HG02970 (cell line): ENCODE measurements at regions not wholly inside any gene's neighbourhood (a gene's known extent, or its start where the extent isn't known, plus 50 kb on each side); places are given as distances from the start of the nearest gene placed in this dataset.
"Not testable (repeated sequence)": the region's sequence is repeated elsewhere in the genome, so short reads cannot be mapped to it uniquely, and the experiment has no call there.

Source experiments
- ATAC-seq: cut with Tn5 transposase; IDR thresholded peaks from one replicate; pipeline ENCODE4 v1.9.1; 2021; ENCODE audit warnings: mild to moderate bottlenecking, moderate library complexity, moderate number of reproducible peaks; ENCODE audit not compliant: unreplicated experiment, low FRiP score

- ATAC-seq, result no peak
Measured at GRCh38 chr2:224156436-224156835, 117.3 kb upstream of the SERPINE2 start.

DNA sequence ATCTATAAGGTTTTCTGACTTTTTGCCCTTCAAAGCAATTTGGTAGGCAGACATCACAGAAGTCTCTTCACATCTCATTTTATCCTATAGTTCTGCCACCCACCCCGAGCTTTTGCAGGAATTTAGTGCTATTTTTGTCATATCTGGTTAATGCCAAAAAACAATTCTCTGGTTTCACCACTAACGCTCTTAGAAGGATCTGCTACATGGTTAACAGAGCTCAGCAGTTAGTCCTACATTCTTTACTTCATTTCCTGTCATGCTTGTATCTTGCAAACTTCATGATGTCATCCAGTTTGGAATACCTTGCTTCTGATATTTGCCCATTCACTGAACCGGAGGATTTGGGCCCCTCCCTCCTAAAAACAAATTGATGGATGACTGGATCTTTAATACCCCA is 116.8 kb upstream of the SERPINE2 start:
- ATAC-seq, result no peak

GRCh38 chr2:224155371-224155770 is 116.3 kb upstream of the SERPINE2 start:
- no peak for ATAC-seq

DNA sequence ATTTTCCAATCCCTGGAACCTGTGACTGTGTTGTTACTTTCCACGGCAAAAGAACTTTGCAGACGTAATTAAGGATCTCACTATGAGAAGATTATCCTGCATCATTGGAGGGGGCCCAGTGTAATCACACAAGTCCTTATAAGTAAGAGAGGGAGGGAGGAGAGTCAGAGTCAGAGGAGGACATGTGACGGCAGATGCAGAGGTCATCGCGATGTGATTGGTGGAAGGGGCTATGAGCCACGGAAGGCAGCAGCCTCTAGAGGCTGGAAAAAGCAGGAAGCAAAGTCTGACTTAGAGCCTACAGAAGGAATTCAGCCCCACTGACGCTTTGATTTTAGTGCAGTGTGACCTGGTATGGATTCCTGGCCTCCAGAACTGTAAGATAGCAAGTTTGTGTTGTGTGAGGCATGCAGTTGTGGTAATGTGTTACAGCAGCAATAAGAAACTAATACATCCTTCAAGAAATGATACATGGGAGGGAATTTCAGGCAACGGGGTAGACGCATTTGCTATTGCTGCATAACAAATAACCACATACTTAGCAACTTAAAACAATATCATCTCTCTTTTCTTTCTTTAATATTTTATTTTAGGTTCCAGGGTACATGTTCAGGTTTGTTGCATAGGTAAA is 112.7 kb upstream of the SERPINE2 start:
- no peak for ATAC-seq

DNA sequence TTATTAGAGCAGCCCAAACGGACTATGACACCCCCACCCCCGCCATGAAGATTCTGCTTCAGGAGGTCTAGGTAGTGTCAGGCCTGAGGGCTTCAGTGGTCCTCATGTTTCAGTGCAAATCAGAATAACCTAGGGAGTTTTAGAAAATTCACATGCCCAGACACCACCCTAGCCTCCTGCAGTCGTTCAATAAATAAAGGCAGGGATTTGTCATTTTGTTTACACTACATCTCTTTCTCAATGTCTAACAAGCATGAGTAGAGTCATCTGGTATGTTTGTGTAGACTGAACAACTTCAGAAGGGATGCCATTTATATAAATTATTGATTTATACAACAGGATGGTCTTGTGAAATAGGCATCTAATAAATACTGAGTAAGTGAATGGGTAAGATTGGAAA is 112.1 kb upstream of the SERPINE2 start:
- no peak for ATAC-seq

DNA sequence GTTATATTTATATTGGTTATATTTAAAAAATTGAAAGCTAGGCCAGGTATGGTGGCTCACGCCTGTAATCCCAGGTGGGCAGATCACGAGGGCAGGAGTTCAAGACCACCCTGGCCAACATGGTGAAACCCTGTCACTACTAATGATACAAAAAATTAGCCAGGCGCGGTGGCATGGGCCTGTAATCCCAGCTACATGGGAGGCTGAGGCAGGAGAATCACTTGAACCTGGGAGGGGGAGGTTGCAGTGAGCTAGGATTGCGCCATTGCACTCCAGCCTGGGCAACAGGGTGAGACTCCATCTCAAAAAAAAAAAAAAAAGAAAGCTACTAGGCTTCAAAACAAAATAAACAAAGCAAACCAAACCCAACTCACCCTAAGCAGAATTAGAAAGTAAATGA is 109.0 kb upstream of the SERPINE2 start:
- not testable (repeated sequence) for ATAC-seq

- ATAC-seq, result no peak
Measured at GRCh38 chr2:224147174-224147573, 108.1 kb upstream of the SERPINE2 start.

GRCh38 chr2:224146356-224147160 is 107.5 kb upstream of the SERPINE2 start:
- ATAC-seq, result no peak

GRCh38 chr2:224145751-224146355 is 106.8 kb upstream of the SERPINE2 start:
- ATAC-seq, result no peak

GRCh38 chr2:224143526-224143925 is 104.4 kb upstream of the SERPINE2 start:
- ATAC-seq, result no peak

- no peak for ATAC-seq
Measured at GRCh38 chr2:224142397-224143312, 103.6 kb upstream of the SERPINE2 start.

DNA sequence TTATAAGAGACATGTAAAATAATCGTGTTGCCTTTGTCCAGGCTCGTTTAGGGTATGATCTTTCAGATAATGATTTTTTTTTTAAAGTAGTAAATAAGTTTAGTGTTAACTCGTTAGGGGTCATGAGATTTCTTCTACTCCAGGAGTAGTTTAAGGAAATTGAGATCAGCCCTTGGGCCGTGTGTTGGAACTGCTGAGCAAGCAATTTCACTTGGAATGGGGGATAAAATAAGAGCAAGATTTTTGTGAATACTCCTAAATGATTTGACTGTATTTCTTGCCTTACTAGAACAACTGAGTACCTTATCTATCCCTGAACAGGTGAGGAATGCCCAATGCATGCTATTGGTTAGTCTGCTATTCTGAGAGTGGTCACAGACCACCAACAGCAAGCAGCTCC is 102.2 kb upstream of the SERPINE2 start:
- ATAC-seq, result no peak

GRCh38 chr2:224137208-224137607 is 98.1 kb upstream of the SERPINE2 start:
- ATAC-seq, result no peak

DNA sequence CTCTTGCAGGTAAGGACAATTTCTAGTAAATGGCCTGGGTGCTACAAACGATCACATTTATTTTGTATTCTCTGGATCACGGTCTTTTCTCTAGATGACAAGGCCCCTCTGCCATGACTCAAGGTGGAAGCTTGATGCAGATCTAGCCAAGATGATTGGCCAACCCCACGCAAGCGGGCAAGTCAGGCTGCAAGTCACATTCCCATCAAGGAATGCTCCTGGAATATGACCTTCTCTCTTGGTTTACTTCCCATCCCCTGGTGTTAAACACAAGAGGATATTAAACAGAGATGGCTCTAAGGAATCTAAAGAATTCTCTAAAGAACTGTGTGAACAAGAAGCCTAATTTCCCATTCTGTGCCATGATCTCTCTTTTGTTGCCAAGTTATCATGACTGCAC is 97.3 kb upstream of the SERPINE2 start:
- no peak for ATAC-seq

DNA sequence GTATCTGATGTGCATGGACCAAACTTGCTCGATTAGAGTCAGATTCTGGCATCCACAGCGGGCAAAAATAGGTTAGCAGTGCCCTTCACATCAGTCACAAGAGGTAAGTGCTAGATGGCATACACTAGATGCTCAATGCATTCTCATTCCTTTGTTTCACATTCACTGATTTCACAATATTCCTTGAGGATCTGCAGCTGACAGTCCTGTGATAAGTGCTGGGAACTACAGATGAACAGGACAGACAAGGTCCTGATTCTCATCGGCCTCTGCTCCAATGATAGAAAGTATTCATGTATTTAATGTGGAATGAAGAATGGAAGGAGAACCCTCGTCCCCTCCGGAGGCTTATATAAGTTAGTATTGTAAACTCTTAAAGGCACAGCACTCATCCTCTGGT is 96.8 kb upstream of the SERPINE2 start:
- ATAC-seq, result no peak

DNA sequence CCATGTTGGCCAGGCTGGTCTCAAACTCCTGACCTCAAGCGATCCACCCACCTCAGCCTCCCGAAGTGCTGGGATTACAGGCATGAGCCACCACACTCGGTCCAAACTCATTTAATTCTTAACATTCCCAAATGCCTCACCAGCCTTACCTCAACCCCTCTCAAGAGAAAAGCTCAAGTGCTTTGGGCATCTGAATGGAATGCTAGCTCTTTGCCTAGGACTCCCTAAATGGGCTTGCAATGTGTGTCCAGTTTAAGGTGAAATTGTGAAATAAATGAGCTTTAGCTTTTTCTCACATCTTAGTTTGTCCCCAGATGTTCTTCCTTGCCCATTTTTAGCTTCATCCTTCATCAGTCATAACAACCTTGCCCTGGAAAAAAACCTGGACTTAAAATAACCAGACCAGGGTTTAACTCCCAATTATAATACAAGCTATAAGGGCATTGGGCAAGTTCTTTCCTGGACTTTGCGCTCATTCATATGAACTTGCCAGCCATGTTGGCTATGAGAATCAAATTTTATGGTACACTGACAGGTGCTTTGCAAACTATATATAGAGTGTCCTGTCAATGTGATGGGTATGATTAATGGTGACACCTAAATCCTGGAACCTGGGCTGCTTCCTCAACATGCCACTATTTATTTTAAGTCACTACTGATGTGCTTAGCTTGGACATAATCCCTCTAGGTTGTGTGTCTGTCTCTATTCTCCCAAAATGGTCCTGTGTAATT is 95.1 kb upstream of the SERPINE2 start:
- ATAC-seq, result no peak

DNA sequence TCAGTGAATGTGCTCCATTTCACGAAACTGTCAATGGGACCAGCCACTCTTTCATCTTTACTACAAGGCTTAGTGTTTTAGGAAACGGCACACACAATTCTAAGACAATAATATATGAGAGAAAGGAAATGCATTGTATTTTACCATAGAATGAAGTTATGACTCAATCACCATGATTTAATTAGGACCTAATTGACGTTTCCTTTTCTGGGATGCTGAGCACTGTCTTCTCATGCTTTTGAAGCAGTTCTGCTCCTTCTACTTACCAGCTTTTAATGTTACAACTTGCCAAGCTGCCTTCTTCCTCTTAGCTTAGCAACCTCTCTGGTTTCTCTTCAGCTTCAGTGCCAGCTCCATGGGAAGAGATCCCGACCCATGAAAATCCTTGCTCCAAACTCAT is 94.3 kb upstream of the SERPINE2 start:
- no peak for ATAC-seq

DNA sequence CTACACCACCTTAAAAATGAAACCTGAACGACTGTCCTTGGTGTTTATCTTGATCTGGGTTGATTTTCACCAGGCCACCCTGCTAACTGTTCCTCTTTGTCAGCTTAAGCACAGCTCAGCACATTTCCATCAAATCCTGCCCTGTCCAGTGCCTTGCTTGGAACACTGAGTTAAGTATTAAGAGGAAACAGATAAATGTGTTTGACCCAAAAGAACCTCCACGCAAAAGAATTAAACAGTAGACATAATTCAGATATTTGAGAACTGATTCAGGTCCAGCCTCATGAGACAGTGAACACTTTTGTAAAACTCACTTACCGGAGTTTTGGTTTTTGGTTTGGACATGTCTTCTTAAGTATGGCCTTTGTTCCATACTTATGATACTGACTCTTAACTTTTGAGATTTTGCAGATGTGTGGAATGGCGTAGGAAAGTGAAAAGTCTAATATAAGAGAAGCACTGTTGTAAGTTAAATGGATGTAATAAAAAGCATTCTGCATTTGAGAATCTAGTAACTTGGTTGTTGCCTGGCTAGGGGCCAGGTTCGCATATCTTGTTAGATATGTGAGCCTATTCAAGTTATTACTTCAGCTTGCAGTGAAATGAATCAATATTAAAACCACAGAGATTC is 88.9 kb upstream of the SERPINE2 start:
- ATAC-seq, result no peak

DNA sequence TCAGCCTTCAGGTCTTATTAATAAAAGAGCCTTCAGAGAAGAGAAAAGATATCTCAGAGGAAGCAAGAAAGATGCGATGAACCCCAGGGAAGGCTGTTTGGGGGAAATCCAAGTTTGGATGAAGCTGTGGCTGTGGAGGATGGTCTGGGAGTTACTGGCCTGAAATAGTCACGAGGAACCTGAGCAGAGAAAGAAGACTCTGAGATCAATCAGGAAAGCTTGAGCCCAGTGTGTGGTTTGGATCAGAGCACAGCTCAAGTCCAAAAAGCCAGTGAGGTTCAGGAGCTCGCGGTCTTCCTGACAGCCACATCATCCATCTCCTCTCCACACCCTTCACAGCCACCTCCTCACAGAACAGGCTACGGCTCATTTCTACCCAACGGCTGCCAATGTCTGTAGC is 87.4 kb upstream of the SERPINE2 start:
- ATAC-seq, result no peak

DNA sequence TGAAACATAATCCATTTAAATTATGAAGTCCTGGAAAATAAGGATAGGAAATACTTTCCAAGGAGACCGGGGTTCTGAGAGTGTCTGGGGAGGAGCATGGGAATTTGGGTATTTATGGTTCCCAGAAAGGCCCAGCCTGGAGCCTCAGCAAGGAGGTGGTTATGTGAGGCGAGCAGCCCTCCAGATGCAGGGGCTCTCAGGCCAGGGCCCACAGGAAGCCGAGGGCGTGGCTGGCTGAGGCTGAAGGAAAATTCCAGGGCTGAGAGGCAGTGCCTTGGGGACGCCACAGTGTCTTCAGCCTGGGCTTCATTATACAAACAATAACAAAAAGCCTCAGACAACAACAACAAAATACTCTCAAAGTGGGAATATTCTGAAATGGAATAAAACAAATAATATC is 86.9 kb upstream of the SERPINE2 start:
- ATAC-seq, result no peak
